Fibroblast of skin of abdomen (primary cell): ENCODE measurements at regions not wholly inside any gene's neighbourhood (a gene's known extent, or its start where the extent isn't known, plus 50 kb on each side); places are given as distances from the start of the nearest gene placed in this dataset.
A peak's percentile ranks its signal among the peaks of the same experiment; 100 is the strongest.
"Not testable (repeated sequence)": the region's sequence is repeated elsewhere in the genome, so short reads cannot be mapped to it uniquely, and the experiment has no call there.

Experiments used
- DNase-seq: peaks from one replicate; pipeline ENCODE4 v3.0.0-alpha.2; 2013

DNA sequence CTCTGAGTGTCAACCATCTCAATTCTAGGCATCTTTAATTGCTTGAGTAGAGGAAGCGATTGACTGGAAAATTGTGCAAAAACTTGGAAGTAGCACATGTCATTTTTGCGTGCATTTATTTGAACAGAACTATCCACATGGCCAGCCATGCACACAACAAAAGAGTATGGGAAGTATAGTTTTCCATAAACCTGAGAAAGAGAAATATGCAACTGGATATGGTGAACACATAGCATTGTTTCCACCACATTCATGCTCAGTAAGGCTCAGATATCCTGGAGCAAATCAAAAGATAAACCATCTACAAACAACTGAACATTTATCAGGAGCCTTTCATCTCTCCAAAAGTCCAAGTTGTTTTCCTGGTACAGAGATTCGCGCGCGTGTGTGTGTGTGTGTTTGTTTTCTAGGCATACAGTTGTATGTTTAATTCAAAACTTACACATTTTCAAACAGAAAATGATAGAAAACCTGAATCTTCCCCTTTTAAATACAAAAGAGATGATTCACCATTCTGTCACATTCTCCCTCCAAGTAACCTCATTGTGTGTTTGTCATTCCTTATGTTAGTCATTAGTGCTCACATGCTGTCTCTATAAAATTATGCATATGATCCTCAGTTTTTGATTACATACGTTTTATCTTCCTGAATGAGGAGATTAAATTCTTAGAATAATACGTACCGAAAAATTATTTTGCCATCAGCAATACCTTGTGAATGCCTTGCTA lies 780.4 kb upstream of the NRXN1 start:
- peak; percentile 72 for DNase-seq

DNA sequence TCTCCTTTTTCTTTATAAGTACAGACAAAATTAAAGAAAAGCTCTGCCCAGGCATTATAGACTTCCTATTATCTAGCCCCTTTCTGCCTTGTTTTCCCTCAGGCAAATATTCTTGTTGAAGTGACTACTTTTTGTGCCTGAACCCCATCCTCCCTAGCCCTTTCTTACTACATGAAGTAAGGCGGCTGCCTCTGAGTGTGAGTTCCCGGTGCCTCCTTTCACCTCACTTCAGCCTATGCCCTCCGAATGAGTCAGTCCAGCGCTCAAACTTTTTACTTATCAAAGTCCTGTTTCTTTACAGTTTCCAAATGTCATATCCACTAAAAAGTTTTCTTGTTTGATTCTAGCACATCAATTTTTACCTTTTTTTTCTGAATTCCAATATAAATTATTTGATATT lies 778.3 kb upstream of the NRXN1 start:
- DNase-seq = no peak

DNA sequence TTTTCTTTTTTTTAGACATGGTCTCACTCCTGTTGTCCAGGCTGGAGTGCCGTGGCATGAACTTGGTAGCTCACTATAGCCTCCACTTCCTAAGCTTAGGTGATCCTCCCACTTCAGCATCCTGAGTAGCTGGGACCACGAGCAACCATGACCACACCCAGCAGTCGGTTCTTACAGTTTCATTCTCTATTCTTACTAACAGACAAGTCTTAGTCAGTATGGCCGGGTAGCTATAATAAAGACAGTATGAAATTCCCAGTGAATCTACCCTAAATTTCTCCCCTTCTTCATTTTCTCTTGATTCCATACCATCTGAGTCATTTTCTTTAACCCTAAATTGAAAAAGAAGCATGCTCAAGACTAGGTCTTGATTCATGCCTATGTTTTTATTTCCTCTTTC lies 775.3 kb upstream of the NRXN1 start:
- DNase-seq = peak; percentile 3

DNA sequence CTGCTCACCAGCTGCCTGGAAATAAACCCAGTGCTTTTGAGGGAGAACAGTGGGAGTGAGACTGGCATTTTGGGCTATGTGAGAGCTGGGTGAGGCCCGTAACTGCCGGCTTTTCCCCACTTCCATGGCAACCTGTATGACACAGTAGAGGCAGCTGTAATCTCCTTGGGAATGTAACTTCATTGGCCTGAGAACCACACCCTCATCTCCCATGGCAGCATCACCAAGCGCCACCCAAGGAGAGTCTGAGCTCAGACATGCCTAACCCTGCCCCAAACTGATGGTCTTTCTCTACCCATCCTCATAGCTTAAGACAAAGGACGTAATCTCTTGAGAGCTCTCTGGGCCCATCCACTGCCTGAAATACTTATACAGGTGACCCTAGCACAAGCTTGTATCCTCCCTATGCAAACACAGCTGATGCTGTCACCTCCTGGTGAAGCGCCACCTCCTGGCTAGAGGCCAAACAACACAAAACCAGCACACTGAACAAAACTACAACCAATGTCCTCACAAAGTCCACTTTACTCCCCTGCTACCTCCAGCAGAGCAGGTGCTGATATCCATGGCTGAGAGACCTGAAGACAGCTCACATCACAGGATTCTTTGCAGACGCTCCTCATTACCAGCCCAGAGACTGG lies 763.4 kb upstream of the NRXN1 start:
- DNase-seq = no peak

DNA sequence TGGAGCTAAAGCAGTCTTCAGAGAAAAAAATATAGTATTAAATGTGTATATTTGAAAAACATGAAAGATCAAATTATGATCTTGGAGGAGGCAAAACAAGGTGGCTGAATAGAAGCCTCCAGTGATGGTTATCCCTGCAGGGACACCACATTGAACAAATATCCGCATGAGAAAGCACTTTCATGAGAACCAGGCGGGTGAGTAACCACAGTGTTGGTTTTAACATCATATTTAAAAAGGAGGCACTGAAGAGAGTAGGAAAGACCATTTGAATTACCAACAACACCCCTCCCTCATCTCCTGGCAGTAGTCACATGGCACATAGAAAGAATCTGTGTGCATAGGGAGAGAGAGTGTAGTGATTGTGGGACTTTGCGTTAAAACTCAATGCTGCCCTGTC lies 759.6 kb upstream of the NRXN1 start:
- no peak for DNase-seq

DNA sequence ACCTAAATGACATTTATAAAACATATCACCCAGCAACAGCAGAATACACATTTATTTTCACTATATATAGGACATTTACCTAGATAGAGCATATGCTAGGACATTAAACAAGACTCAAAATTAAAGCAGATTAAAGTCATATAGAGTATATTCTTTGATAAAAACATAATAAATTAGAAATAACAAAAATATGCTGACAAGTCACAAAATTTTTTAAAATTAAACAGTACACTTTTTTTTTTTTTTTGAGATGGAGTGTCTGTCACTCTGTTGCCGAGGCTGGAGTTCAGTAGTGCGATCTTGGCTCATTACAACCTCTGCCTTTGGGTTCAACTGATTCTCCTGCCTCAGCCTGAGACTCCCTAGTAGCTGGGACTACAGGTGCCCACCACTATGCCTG lies 758.9 kb upstream of the NRXN1 start:
- no peak for DNase-seq

DNA sequence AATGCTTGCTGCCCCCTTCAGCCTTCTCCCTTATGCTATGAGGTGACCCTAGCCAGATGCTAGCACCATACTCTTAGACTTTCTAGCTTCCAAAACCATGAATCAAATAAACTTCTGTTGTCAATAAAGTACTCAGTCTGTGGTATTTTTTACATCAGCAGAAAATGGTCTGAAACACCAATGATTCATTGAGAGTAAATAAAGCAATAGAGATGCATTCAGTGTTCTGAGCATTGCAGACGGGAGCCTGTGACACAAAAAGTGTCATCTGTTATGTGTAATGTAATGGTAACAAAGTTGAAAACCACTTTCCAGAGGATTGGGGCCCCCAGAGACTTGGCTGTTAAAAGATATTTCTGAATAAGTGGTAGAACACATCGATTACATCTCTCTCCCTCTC lies 758.0 kb upstream of the NRXN1 start:
- peak; percentile 49 for DNase-seq

DNA sequence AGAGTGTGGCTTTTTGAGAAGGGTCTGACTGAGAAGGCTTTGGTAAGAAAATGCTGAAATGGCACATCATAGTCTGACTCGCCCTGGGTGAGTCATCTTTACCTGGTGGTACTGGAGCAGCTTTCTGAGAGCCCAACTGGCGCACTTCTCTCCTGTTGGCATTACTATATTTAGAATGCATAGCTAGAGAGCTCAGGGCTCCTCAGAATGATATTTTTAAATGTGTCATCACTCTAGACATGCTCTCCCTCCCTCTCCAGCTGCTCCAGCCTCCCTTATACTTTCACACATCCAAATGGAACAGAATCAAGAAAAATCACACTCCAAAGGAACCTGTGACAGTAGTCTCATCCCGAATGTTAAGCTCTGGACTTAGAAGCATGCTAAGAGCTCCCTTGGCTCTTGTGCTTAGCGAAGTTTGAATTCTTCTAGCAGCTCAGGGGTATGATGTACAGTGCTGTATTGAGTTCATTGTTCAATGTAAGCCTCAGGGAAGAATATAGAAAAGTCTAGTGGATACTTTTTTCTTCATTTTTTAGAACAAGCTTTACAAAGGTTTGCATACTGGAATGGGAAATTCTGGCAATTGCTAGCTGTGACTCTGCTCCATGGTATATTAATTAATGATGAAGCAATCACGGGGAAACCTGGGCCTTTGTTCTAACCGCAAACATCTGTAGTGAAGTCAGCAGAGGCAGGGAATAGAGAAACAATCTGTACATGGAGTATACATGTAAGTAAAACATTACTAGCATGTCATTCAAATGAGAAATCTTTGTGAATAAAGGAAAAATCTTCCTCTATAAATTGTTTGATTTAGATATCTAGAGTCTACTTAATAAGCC lies 751.2 kb upstream of the NRXN1 start:
- DNase-seq = peak; percentile 82

DNA sequence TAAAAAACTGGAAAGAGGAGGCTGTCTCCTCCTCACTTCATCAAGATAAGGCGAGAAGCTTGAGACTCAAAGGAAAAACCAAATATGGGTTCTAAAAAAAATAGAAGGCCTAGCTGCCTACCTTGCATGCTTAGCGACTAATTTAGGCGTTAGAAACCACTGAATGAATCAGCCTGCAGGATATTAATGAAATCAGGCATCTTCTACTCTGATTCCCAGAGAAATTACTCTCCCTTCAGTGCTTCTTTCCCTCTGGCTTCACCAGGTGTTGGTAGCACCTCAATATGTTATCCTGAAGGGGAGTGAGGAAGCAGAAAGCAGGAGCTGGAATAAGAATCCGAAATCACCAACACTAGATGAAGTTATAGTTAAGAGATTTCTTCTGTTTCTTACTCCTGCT lies 749.8 kb upstream of the NRXN1 start:
- no peak for DNase-seq

DNA sequence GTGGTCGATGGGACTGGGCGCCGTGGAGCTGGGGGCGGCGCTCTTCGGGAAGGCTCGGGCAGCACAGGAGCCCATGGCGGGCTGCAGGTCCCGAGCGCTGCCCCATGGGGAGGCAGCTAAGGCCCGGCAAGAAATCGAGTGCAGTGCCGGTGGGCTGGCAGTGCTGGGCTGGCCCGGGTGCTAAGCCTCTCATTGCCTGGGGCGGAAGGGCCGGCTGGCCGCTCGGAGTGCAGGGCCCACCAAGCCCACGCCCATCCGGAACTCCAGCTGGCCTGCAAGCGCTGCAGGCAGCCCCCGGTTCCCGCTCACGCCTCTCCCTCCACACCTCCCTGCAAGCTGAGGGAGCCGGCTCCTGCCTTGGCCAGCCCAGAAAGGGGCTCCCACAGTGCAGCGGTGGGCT lies 748.4 kb upstream of the NRXN1 start:
- no peak for DNase-seq

DNA sequence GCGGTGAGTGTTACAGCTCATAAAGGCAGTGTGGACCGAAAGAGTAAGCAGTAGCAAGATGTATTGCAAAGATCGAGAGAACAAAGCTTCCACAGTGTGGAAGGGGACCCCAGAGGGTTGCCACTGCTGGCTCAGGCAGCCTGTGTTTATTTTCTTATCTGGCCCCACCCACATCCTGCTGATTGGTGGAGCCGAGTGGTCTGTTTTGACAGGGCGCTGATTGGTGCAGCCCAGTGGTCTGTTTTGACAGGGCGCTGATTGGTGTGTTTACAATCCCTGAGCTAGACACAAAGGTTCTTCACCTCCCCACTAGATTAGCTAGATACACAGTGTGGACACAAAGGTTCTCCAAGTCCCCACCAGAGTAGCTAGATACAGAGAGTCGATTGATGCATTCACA lies 747.8 kb upstream of the NRXN1 start:
- not testable (repeated sequence) for DNase-seq

DNA sequence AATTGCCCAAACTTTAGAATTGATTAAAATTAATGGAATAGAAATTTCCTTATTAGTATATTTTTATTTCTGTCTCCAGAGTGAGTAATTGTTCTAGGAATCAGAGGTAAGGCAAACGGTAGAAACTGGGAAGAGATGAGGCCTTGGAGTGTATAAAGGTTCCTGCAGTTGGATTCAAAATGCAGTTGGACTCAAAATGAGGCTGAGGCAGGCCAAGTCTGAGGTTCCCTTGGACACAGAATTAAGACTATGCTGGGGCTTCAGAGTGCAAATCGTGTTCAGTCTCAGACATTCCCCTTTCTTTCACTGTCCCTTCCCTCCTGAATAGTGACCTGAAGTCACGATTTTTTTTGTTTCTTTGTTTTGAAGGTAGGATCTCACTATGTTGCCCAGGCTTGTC lies 746.9 kb upstream of the NRXN1 start:
- DNase-seq = no peak

DNA sequence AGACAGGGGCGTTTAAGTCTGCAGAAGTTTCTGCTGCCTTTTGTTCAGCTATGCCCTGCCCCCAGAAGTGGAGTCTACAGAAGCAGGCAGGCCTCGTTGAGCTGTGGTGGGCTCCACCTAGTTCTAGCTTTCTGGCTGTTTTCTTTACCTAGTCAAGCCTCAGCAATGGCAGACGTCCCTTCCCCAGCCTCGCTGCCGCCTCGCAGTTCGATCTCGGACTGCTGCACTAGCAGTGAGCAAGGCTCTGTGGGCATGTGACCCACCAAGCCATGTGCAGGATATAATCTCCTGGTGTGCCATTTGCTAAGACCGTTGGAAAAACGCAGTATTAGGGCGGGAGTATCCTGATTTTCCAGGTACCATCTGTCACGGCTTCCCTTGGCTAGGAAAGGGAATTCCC lies 742.7 kb upstream of the NRXN1 start:
- not testable (repeated sequence) for DNase-seq

DNA sequence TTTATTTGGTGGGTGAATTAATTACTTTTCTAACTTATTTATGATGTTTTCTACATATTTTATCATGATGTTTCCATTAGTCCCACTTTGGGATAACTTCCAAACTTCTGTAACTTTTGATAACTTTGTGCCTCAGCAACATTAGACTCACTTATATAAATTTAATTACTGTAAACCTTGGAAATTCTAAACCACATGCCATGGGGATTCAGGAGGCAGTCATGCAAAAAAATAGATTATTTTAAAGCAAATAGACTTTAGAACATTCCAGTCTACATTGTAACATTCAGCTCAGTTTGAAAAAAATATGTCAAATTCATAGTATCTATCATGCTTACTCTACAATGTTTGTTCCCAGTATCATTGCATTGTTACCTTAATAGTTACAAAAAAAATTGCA lies 728.5 kb upstream of the NRXN1 start:
- no peak for DNase-seq

DNA sequence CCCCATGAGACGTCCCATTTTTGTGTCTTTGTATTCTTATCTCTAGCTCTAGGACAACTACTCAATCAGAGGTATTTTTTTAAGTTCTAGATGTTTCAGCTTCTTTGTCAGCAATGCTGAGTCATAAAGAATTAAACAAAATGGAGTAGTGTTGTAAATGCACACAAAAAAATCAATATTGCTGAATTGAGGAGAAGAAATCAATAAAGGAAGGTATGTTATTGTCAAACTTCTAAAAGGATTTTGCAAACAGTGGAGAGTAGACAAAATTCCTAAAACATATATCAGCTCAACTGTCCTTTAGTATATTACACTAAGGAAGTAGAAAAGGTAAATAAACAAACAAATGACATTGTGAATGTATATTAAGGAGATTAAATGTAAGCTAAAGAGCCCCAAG lies 726.1 kb upstream of the NRXN1 start:
- no peak for DNase-seq

DNA sequence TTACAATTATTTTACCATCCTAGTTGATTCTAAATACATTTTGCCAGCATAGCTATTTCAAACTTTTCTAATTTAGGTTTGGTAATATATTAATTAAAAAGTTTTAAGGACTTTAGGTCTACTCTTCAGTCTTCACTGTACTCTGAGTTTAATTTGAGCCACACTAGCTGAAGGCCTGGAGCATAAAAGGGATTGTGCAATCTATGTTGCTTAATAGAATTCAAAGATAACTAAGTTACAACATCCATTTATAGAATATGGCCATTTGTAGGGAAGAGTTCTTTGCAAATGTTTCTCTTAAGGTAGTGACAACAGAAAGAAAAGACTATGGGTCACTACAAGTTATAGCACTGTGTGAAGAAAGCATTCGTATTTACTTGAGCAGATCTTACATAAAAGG lies 702.2 kb upstream of the NRXN1 start:
- DNase-seq = peak; percentile 8

DNA sequence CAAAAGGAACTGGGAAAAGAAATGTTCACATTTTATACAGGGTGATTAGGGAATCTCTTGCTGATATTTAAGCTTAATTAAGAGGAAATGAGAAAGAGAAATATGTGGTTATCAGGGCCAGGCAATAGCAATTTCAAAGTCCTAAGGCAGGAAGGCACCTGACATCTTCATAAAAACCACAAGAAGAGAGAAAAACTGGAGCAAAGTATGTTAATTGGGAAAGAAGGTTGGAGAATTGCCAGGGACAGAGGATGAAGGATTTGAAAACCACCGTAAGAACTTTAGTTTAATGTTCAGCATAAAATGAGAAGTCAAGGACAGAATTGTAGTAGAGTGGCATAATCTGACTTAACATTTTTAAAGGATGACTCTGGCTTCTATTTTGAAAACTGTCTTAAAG lies 691.8 kb upstream of the NRXN1 start:
- peak; percentile 29 for DNase-seq

DNA sequence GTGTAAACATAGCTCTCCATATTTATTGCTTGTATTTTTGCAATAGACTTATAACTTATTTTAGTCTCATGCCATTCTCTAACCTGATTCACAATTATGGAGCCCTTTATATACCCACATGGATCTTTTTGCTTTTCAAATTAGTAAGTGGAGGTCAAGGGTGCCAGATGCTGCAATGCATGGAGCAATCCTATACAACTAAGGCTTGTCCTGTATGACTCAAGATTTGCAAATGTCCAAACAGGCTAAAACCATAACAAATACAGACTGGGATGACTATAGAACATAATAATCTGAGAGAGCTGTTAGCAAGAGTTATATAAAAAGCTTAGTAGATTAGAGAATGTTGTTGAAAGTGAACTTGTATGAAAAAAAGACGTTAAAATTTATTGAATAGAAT lies 690.4 kb upstream of the NRXN1 start:
- DNase-seq = peak; percentile 80

DNA sequence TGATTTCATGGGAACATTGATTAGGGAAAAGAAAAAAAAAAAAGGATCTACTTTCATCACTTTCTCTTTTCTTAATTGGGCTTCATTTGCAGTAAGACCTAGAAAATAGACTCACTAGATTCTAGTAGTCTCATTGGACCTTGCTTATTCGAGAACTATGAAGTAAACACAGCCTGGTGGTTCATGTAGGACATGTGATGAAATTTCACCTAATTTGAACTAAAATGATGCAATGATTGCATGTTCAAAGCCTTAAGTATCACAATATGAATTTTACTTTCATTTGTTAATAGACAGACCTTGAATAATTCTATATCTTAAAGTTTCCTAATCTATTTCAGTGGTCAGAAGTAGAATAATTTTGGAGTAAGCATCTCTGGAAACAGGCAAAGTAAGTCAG lies 688.9 kb upstream of the NRXN1 start:
- no peak for DNase-seq

DNA sequence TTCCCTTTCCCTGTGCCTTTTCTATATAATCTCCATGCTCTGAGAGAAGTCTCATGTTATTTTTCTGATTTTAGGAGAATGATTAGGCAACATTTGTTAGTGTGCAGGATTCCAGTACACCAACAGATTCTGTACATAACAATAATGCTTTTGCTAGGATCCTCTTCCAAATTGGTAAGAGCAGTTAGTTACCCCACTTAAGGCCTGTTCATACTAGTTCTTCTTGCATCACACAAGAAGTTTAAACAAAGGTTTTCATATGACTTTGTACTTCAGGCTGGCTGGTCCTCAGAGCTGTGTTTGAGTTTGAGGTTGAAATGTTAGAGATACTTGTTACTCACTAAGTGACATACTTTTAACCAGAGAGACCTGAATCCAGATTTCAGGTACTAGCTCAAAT lies 686.9 kb upstream of the NRXN1 start:
- no peak for DNase-seq

DNA sequence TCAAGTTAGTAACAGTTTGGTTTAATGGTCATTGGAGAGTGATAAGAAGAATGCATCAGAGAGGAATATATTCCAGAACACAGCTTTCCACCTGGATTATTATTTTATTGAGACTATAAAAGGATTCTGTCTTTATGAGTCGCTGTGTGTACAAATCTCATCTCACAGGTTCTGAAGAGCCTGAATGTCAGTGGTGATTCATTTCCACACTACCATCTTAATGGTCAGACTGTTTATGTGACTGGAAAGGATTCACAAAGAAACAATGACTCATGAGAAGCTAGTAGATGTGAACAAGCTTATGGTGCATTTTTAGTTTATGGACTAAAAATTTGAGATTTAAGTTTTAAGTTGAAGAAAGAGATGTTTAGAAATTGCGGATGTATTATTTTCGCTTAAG lies 685.4 kb upstream of the NRXN1 start:
- DNase-seq = peak; percentile 81

DNA sequence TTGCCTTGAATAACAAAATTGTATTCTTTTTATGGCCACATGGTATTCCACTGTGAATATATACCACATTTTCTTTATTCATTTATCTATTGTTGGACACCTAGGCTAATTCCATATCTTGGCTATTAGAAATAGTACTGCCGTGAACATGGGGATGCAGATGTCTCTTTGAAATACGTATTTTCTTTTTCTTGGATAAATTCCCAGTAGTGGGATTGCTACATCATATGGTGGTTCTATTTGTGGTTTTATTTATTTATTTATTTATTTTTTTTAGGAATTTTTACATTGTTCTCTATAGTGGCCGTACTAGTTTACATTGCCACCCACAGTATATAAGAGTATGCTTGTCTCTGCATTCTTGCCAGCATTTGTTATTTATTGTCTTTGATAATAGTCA lies 679.8 kb upstream of the NRXN1 start:
- peak; percentile 68 for DNase-seq

DNA sequence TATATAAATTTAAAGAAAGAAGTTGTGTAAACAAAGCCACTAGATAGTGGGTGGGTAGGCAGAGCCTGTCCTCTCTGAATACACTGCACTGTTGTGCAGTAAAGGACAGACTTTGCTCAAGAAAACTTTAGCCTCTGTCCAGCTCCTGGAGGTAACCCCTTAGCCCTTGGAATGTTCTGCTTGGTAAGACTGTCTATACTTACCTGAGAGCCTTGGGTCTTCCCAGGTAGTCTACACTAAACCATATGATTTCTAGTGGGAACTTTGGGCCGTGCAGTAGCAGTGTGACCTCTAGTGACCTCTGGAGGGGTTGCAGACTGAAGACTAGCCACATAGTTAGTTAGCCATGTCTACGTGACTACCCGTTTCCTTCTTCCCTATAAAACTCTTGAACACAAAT lies 678.3 kb upstream of the NRXN1 start:
- DNase-seq = no peak

DNA sequence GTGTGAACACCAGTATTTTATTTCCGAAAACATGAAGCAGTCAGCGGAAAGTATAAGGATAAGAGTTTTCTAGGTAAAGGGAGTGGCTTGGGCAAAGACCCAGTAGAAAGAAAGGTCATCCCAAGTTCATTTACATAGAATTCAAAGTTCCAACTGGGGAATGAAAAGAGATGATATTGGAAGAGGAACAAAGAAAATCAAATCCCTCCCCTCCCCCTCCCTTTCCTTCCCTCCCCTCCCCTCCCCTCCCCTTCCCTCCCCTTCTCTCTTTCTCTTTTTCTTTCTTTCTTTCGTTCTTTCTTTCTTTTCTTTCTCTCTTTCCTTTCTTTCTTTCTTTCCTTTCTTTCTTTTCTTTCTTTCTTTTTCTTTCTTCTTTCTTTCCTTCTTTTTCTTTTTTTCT lies 675.7 kb upstream of the NRXN1 start:
- DNase-seq = no peak
